ES-I3 (cell line): ENCODE measurements at regions not wholly inside any gene's neighbourhood (a gene's known extent, or its start where the extent isn't known, plus 50 kb on each side); places are given as distances from the start of the nearest gene placed in this dataset.

ENCODE experiments used
- H3K36me3 ChIP-seq: 2 replicates; pipeline ENCODE4 v1.6.1; 2013; ENCODE audit warnings: mild to moderate bottlenecking, low read length, control low read depth, moderate library complexity; ENCODE audit not compliant: insufficient read depth
- H3K4me1 ChIP-seq: 2 replicates; pipeline ENCODE4 v1.6.1; 2013; ENCODE audit warnings: mild to moderate bottlenecking, control low read depth, low read length; ENCODE audit not compliant: insufficient read depth
- H3K9ac ChIP-seq: 2 replicates; pipeline ENCODE4 v1.6.1; 2013; ENCODE audit warnings: low read depth, mild to moderate bottlenecking, low read length, moderate library complexity
- H3K9me3 ChIP-seq: 2 replicates; pipeline ENCODE4 v1.6.1; 2013; ENCODE audit warnings: mild to moderate bottlenecking, low read length, moderate library complexity; ENCODE audit not compliant: control insufficient read depth, insufficient read depth

DNA sequence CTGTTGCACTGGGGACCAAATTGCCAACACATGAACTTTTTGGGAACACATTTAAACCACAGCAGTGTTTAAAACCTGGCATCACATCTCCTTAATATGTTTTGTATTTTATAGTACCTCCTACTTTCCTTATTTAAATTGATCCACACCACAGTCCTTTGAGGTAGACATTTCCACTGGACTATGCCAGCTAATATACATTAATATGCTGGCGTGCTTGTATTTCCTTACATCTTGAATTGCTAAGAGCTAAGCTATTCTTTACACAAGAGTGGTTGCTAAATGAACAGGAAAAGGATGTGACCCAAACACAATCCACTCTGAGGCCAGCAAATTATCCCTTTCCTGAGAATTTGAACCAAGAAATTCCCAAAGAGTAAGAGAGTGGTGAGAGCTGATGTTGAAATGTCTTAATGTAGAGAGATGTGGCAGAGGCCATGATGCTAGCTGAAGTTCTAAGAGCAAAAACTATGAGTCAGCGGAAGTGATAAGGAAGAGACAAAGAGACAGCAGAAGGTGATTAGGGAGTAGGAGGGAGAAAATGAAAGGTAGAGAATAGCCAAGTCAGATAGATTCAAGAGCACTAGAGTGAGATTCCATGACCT is 131.2 kb downstream of the CD47 start:
- H3K36me3 ChIP-seq: no peaks in the 10 kb centered on the region
- no peak overlapping the region for H3K9ac ChIP-seq
- no peaks in the 10 kb centered on the region for H3K9me3 ChIP-seq
- H3K4me1 ChIP-seq: peaks cover 12% of the 10 kb centered on the region

DNA sequence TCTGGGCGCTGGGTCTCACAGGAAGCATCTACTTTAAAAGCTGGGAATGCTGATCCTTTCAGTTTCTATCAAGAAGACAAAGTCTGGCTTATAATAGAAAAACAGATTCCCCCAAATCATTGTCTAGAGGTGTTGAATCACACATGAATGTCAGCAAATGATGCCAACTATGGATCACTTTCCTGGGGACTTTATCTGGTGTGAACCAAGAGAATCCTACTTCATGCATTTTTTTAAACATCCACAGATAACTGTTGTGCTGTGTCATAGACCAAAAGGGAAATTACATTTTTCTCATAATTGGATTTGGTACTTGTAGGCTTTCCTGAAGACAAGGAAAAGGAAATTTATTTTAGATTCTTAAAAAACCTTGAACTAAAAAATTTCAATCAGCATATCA is 132.7 kb downstream of the CD47 start:
- Histone ChIP-seq H3K9ac (no peak overlapping the region), H3K4me1 (peaks cover 9% of the 10 kb centered on the region), H3K9me3 (no peaks in the 10 kb centered on the region), H3K36me3 (no peaks in the 10 kb centered on the region)

DNA sequence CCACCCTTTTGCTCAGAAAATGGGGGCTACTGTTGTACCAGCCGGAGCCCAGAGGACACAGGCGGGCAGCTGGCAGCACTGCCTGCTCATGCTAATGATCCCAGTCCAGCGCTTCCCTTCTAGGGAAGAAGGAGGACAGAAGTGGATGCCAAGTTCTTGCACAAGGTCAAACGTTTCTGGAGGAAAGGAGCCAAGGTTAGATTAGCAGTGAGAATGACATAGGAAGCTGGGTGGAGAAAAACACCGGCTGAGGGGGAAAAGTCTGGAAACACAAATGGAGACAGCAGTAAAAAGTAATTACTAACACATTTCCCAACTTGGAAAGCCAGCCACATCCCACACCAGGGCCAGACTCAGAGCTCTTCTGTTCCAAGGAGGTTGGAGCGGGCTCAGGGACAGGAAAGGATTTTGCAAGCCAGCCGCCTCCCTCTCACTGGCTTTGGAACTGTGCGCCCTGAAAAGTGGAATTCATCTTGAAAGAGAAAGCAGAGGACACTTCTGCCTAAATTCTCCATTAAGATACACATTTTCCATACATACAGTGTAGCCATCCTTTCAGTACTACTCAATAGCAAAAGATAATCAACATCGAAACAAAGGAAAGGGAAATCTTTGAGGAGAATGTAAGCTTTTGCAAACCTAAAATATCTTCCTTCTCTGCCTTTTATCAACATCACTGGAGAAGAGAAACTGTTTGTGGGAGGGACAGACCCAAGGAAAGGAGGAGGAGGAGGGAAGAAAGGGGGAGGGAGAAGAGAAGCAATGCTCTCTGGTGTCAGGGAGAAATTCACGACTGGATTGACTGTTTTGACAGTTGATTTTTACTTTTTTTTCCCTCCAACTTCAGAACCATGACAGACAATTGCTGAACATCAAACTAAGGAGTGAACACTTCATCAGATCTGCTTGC is 133.6 kb downstream of the CD47 start:
- no peak overlapping the region for H3K9ac ChIP-seq
- H3K4me1 ChIP-seq: peaks cover 7% of the 10 kb centered on the region
- H3K9me3 ChIP-seq: no peaks in the 10 kb centered on the region

DNA sequence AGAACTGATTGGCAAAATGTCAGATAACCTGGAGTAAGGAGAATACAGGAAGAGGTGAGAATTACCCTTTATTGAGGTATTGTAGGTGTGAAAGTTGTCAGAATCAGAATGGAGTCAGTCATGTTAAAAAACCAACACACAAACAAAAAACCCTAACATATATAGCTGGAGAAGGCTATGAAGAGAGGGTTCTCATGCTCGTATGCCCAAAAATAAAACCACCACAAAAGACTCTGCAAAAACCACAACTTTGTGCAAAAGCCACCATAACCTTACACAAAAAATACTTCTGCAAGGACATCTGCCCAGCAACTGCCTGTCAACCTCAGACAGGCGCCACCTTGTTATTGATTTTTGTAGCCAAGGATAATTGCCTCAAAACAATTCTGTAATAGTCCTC is 136.0 kb downstream of the CD47 start:
- Histone ChIP-seq H3K9ac (no peak overlapping the region), H3K4me1 (peaks cover 7% of the 10 kb centered on the region), H3K9me3 (no peaks in the 10 kb centered on the region), H3K36me3 (no peaks in the 10 kb centered on the region)

More for the DNA sequence above, 133.6 kb downstream of the CD47 start:
- no peaks in the 10 kb centered on the region for H3K36me3 ChIP-seq

DNA sequence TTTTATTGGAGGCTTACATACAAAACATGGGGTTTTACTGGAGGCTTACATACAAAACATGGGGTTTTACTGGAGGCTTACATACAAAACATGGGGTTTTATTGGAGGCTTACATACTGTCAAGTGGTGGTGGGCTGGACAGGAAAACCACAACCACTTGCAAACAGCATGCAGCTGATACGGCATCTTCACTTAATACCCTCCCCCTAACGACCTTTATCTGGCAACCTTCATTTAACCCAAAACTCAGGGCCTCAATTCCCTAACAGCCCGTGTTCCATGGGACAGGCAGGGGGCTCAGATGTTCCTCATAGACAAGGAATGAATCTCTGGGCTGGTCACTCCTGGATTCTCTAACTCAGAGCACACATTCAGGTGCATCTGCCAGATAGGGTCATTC is 137.1 kb downstream of the CD47 start:
- Histone ChIP-seq H3K9me3 (no peaks in the 10 kb centered on the region), H3K9ac (no peak overlapping the region), H3K4me1 (peaks cover 7% of the 10 kb centered on the region), H3K36me3 (no peaks in the 10 kb centered on the region)

DNA sequence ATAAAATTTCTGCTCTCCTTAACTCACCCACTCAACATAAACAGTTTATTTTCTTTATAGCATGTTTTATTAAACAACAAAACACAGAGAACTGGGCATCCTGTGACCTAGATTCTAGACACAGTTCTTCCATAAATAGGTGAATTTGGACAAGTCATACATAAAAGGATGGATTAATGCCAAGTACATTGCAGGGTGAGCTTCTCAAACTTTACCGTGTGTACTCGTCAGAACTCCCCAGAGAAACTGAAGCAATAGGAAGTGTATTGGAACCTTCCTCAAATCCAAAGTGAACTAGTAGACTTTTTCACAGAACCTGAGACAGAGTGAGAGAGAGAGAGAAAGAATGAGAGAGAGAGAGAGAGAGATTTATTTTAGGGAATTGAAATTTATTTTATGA is 139.7 kb downstream of the CD47 start:
- Histone ChIP-seq H3K4me1 (no peaks in the 10 kb centered on the region), H3K36me3 (no peaks in the 10 kb centered on the region), H3K9me3 (no peaks in the 10 kb centered on the region), H3K9ac (no peak overlapping the region)

DNA sequence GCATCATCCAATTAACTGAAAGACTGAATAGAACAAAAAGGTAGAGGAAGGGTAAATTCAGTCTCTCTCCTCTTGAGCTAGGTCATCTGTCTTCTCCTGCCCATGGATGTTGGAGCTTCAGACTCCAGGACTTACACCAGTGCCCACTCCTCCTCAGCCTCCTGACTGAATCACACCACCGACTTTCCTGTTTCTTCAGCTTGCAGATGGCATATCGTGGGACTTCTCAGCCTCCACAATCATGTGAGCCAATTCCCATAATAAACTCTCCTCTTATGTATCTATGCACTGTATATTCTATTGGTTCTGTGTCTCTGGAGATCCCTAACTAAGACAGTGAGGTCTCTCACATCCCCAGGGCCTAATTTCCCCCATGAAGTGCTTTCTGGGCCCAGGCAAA is 140.4 kb downstream of the CD47 start:
- Histone ChIP-seq H3K9ac (no peak overlapping the region), H3K36me3 (no peaks in the 10 kb centered on the region), H3K9me3 (no peaks in the 10 kb centered on the region), H3K4me1 (no peaks in the 10 kb centered on the region)

DNA sequence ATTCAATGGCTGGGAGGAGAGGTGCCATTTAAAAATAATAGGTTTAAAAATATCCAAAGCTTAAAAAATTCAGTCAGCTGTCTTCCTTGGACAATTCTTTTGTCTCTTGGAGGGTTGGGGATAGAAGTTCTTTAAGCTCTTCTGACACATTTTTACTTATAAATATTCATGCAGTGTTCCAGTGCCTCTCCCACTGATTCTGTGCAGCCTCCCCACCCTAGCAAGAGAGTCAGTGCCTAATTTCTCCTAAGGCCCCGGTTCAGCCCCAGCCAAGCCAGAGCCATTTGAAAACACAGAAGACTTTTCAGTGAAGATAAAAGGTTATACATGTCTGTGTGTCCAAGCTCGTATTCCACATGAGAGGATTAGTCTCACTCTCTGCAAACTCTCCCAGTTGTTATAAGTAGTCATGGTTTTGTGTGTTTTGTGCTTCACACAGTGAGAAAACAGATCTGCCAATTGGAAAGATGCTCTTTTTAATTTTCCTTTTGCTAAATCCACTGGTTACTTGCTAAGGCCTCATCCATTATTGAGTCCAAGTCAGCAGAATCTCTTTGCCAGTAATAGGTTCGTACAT is 141.3 kb downstream of the CD47 start:
- Histone ChIP-seq H3K9ac (no peak overlapping the region), H3K4me1 (no peaks in the 10 kb centered on the region), H3K36me3 (no peaks in the 10 kb centered on the region), H3K9me3 (no peaks in the 10 kb centered on the region)

DNA sequence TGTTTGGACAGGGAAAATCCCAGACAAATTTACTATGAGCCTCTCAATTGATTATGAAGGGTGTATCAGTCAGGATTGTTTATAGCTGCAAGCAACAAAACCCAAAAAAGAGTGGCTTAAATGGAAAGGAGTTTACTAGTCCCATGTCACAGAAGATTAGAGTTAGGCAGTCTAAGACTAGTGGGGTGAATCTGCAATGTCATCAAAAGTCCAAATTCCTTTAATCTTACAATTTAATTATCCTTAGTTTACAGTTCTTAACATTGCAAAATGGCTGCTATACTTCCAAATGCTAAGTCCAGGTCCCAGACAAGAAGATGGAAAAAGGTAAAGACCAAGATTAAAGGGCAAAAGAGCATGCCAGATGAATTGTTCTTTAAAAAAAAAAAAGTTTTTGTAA is 143.6 kb downstream of the CD47 start:
- no peaks in the 10 kb centered on the region for H3K9me3 ChIP-seq
- no peaks in the 10 kb centered on the region for H3K36me3 ChIP-seq
- H3K9ac ChIP-seq: no peak overlapping the region
- H3K4me1 ChIP-seq: no peaks in the 10 kb centered on the region

DNA sequence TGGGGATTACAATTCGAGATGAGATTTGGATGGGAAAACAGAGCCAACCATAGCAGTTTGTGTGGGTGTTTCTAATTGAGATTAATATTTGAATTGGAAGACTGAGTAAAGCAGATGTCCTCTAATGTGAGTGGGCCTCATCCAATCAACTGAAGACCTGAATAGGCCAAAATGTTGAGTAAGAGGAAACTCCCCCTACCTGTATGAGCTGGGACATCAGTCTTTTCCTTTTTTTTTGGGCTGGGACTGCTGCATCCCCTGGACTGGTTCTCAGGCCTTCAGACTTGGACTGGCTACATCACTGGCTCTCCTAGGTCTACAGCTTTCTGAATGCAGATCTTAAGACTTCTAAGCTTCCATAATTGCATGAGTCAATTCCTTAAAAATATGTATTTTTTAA is 144.1 kb downstream of the CD47 start:
- no peak overlapping the region for H3K9ac ChIP-seq
- no peaks in the 10 kb centered on the region for H3K9me3 ChIP-seq
- no peaks in the 10 kb centered on the region for H3K4me1 ChIP-seq
- no peaks in the 10 kb centered on the region for H3K36me3 ChIP-seq

DNA sequence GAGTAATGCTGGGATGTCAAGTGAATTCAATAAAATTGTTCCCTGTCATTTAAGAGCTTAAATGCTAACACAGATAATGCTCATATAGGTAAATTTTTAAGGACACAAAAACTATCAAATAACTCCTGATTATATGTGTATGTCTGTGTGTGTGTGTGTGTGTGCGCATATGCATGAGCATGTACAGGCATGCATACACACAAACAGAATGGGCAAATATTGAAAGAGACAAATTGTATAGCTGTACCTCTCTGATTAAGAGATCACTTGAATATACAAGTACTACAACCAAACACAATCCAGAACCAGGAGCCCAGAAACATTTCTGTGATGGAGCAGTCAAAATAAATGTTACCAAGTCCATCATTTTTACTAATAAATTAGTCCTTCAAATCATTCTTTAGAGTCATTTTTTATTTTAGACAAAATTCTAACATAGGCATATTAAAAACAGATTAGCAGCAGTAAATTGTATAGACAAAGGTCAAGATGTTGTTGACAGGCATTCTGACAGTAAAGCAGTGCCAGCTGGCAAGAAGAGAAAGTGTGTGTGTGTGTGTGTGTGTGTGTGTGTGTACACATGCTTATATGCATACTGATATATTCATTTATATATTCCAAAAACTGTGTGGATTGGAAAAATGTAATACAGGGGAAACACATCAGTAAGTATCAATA is 145.3 kb downstream of the CD47 start:
- Histone ChIP-seq H3K36me3 (no peaks in the 10 kb centered on the region), H3K4me1 (no peaks in the 10 kb centered on the region), H3K9me3 (no peaks in the 10 kb centered on the region), H3K9ac (no peak overlapping the region)

DNA sequence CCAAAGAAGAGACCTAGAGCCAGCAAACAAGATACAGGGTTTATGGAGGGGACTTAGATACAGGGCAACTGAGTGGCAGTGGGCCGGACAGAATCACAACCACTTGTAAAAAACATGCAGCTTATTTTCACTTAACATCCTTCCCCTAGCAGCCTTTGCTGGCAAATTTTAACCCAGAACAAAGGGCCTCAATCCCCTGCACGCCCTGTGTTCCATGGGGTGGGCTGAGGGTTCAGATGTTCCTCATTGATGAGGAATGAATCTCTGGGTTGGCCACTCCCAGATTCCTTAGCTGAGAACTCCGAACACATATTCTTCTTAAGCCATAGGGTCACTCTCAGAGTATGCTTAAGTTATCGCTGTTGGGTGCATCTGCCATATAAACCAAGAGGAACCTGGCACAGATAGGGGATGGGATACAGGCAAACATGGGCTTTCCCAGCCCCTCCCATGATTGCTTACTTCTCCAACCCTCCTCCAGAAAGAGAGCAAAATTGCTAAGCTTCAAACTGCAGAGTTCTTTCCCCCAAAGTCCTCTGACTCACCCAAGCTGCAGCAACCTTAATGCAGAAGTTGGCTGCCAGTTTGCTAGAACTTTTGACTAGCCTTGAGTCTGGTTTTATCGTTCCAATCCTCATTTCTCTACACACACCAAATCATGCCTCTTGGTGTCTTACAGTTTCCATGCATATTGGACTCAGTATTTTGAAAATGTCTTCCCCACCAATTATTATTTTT is 146.9 kb downstream of the CD47 start:
- H3K36me3 ChIP-seq: no peaks in the 10 kb centered on the region
- no peaks in the 10 kb centered on the region for H3K9me3 ChIP-seq
- no peak overlapping the region for H3K9ac ChIP-seq
- H3K4me1 ChIP-seq: peaks cover 4% of the 10 kb centered on the region

DNA sequence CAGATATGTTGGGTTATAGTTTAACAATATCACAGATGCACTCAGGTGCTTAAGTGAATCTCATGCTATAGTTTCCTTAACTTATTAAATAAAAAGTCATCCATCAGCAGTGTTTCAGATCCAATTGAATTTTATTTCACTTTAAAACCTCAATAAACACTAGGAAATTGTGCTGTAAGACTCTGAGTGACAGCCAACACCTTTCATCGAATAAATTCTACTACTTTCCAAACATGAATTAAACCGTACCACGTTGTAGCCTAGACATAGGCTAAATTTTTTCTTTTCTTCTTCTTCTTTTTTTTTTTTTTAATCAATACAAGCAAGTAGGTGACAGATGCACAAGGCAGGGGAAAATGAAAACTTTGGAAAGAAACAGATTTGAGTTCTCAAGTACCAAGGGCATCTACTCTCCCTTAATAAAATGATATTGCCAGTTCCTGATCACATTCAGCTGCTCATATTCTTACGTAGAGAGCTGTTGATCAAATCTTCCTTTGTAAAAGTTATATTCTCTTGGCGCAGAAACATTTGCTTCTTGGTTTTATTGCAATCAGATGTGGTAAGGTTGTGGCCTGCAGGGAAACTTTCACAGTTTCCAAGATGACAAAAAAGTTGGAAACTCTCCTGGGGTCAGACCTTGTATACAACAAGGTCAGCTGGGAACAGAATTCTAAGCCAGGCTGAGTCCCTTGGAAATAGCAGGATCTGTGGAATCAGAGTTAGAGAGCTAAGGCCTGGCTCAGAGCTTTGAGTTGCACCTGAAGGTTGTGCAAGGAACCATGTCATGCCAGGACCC is 147.7 kb downstream of the CD47 start:
- H3K9ac ChIP-seq: no peak overlapping the region
- no peaks in the 10 kb centered on the region for H3K36me3 ChIP-seq
- H3K4me1 ChIP-seq: peaks cover 4% of the 10 kb centered on the region
- no peaks in the 10 kb centered on the region for H3K9me3 ChIP-seq
